ENCODE measurements at regions not wholly inside any gene's neighbourhood (a gene's known extent, or its start where the extent isn't known, plus 50 kb on each side); places are given as distances from the start of the nearest gene placed in this dataset.

DNA sequence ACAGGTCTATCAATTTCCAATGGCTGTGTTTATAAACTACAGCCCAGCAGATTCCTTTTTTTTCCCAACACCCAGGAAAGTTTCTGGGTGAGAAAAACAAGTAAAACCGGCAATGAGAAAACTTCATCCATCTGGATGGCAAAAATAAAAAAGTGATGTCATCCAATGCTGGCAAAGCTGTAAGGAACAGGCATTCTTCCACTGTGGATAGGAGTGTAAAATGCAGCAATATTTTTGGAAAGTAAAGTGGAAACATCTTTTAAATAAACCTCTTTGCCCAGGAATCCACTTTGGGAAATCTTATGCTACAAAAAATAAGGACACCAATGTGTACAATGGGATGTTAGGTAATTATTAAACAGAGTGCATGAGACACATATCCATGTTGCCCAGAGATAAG lies 102.1 kb upstream of the NT5E start (continued):
- TF ChIP-seq, protein P1, sequence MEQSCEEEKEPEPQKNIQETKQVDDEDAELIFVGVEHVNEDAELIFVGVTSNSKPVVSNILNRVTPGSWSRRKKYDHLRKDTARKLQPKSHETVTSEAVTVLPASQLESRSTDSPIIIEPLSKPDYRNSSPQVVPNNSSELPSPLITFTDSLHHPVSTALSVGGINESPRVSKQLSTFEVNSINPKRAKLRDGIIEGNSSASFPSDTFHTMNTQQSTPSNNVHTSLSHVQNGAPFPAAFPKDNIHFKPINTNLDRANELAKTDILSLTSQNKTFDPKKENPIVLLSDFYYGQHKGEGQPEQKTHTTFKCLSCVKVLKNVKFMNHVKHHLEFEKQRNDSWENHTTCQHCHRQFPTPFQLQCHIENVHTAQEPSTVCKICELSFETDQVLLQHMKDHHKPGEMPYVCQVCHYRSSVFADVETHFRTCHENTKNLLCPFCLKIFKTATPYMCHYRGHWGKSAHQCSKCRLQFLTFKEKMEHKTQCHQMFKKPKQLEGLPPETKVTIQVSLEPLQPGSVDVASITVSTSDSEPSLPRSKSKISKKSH (CRISPR knock-in tag; IDR thresholded peaks at IDR 0.05): no peak
- TF ChIP-seq, protein P2, sequence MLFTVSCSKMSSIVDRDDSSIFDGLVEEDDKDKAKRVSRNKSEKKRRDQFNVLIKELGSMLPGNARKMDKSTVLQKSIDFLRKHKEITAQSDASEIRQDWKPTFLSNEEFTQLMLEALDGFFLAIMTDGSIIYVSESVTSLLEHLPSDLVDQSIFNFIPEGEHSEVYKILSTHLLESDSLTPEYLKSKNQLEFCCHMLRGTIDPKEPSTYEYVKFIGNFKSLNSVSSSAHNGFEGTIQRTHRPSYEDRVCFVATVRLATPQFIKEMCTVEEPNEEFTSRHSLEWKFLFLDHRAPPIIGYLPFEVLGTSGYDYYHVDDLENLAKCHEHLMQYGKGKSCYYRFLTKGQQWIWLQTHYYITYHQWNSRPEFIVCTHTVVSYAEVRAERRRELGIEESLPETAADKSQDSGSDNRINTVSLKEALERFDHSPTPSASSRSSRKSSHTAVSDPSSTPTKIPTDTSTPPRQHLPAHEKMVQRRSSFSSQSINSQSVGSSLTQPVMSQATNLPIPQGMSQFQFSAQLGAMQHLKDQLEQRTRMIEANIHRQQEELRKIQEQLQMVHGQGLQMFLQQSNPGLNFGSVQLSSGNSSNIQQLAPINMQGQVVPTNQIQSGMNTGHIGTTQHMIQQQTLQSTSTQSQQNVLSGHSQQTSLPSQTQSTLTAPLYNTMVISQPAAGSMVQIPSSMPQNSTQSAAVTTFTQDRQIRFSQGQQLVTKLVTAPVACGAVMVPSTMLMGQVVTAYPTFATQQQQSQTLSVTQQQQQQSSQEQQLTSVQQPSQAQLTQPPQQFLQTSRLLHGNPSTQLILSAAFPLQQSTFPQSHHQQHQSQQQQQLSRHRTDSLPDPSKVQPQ (CRISPR knock-in tag; IDR thresholded peaks at IDR 0.05; ENCODE audit: borderline replicate concordance): no peak
- TF ChIP-seq PCBP1 (IDR thresholded peaks at IDR 0.05; ENCODE audit: low read depth, low read length, poor library complexity, severe bottlenecking) (no peak), GABPB2 (CRISPR knock-in tag; conservative IDR thresholded peaks at IDR 0.05) (no peak), SAFB2 (IDR thresholded peaks at IDR 0.05; ENCODE audit: borderline replicate concordance, low read depth, low read length, severe bottlenecking) (no peak), RBM25 (IDR thresholded peaks at IDR 0.05; ENCODE audit: low read depth, low read length, severe bottlenecking) (no peak)

DNA sequence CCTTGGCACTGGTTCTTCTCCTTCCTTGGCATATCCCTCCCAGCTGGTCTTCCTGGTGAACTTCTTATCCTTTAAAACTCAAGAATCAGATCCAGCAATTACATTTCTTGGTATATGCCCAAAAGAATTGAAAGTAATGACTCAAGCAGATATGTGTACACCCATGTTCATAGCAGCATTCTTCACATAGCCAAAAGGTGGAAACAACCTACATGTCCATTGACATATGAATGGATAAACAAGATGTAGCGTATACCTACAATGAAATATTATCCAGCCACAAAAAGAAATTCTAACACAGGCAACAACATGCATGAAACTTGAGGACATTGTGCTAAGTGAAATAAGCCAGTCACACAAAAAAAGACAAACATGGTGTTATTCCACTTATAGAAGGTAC lies 103.7 kb upstream of the NT5E start:
- no peaks in the 10 kb centered on the region for H3K36me3 ChIP-seq (ENCODE audit: control insufficient read depth, insufficient read depth, low read length)
- no peak overlapping the region for H3K27ac ChIP-seq (ENCODE audit: extremely low read depth, low read depth, low read length)
- no peaks in the 10 kb centered on the region for H4K20me1 ChIP-seq (replicated peaks; ENCODE audit: control insufficient read depth, insufficient read depth, low read length)
- no peaks in the 10 kb centered on the region for H3K9me1 ChIP-seq (ENCODE audit: control insufficient read depth, insufficient read depth, low read length)
- in situ Hi-C loops (cut with MboI): no loop called here
- 0% methylated on average over 1 of the region's 1 CpG for WGBS (ENCODE audit: insufficient coverage, low coverage, missing lambda C conversion rate)
- H2AFZ ChIP-seq (ENCODE audit: low read depth, low read length): no peak overlapping the region
- no peak overlapping the region for H3K9ac ChIP-seq (ENCODE audit: insufficient read depth in 1 of 2, low read depth in 2 of 2, low read length in 2 of 2)
- no peak for FAIRE-seq
- BruUV-seq (replicated peaks): no TSS peak
- H3K4me3 ChIP-seq: no peak overlapping the region
- no peaks in the 10 kb centered on the region for H3K4me1 ChIP-seq (replicated peaks in 1 of 2; ENCODE audit: control insufficient read depth in 2 of 2, insufficient read depth in 2 of 2, low read length in 2 of 2)
- H3K9me3 ChIP-seq (replicated peaks; ENCODE audit: control insufficient read depth, insufficient read depth, low read depth, low read length): no peaks in the 10 kb centered on the region
- CTCF ChIA-PET (ENCODE audit: low intra/inter-chr PET ratio): no interaction called here
- no peaks in the 10 kb centered on the region for H3K79me2 ChIP-seq (ENCODE audit: control insufficient read depth, insufficient read depth, low read length)
- no peak overlapping the region for H3K4me2 ChIP-seq (ENCODE audit: insufficient read depth, low read length)
- intact Hi-C loops (cut with micrococcal nuclease): no loop called here
- POLR2A ChIA-PET: no interaction called here
- ATAC-seq: no peak
- no peaks in the 10 kb centered on the region for H3K27me3 ChIP-seq (ENCODE audit: control insufficient read depth in 2 of 2, insufficient read depth in 2 of 2, low read length in 2 of 2)
- DNase-seq (ENCODE audit: extremely low read depth in 1 of 4, low spot score in 3 of 4): no peak
- TF ChIP-seq, protein P3, sequence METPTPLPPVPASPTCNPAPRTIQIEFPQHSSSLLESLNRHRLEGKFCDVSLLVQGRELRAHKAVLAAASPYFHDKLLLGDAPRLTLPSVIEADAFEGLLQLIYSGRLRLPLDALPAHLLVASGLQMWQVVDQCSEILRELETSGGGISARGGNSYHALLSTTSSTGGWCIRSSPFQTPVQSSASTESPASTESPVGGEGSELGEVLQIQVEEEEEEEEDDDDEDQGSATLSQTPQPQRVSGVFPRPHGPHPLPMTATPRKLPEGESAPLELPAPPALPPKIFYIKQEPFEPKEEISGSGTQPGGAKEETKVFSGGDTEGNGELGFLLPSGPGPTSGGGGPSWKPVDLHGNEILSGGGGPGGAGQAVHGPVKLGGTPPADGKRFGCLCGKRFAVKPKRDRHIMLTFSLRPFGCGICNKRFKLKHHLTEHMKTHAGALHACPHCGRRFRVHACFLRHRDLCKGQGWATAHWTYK (CRISPR knock-in tag; IDR thresholded peaks at IDR 0.05): no peak

Measured in K562 (cell line).